ENCODE measurements at regions not wholly inside any gene's neighbourhood (a gene's known extent, or its start where the extent isn't known, plus 50 kb on each side); places are given as distances from the start of the nearest gene placed in this dataset.

DNA sequence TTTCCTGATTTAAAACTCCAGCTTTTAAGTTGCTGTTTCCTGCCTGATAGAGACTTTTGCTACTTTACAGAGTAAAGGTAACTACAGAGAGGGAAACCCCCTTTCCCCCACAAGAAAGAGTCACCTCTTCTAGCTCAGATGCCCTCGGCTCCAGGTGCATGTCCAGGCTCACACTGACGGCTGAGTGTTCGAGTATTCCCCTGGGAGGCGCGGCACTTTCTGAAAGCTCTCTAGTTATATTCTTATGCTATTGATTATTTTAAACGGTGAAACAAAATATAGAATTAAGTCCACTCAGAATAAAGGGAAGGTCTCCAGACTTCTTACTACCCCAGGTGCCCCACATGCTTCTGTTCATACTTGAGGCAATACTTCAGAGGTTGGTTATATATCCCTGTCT lies 160.3 kb upstream of the FMN2 start:
- TF ChIP-seq, protein P1, sequence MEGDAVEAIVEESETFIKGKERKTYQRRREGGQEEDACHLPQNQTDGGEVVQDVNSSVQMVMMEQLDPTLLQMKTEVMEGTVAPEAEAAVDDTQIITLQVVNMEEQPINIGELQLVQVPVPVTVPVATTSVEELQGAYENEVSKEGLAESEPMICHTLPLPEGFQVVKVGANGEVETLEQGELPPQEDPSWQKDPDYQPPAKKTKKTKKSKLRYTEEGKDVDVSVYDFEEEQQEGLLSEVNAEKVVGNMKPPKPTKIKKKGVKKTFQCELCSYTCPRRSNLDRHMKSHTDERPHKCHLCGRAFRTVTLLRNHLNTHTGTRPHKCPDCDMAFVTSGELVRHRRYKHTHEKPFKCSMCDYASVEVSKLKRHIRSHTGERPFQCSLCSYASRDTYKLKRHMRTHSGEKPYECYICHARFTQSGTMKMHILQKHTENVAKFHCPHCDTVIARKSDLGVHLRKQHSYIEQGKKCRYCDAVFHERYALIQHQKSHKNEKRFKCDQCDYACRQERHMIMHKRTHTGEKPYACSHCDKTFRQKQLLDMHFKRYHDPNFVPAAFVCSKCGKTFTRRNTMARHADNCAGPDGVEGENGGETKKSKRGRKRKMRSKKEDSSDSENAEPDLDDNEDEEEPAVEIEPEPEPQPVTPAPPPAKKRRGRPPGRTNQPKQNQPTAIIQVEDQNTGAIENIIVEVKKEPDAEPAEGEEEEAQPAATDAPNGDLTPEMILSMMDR (IDR thresholded peaks at IDR 0.05): no peak
- no peak for TF ChIP-seq POLR2AphosphoS5 (IDR thresholded peaks at IDR 0.05; ENCODE audit: low read depth, low read length)
